HG02610 (cell line): ENCODE measurements at regions not wholly inside any gene's neighbourhood (a gene's known extent, or its start where the extent isn't known, plus 50 kb on each side); places are given as distances from the start of the nearest gene placed in this dataset.
A peak's percentile ranks its signal among the peaks of the same experiment; 100 is the strongest.

Experiments used
- ATAC-seq: cut with Tn5 transposase; IDR thresholded peaks from one replicate; pipeline ENCODE4 v1.9.1; 2021; ENCODE audit warnings: mild to moderate bottlenecking, moderate library complexity; ENCODE audit not compliant: unreplicated experiment

DNA sequence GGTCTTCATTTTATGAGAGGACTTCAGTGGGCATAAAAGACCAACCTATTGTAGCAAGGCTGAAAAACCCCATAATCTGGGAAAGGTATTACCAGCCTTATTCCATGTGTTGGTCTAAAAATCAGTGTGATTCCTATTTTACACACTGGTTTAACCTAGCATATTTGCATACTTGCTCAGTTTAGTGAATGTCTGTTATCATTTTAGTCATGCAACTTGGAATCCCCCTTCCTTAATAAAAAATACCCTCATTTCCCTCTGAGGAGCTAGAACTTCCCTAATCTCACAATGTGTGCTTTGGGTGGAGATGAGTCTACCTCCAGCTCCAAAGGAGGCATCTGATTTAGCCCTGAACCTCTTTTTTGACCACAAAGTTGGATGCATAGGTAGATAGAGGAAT is 312.8 kb upstream of the SORCS1 start:
- peak; percentile 87 for ATAC-seq

- no peak for ATAC-seq
Measured at GRCh38 chr10:107476408-107476807, 311.9 kb upstream of the SORCS1 start.

DNA sequence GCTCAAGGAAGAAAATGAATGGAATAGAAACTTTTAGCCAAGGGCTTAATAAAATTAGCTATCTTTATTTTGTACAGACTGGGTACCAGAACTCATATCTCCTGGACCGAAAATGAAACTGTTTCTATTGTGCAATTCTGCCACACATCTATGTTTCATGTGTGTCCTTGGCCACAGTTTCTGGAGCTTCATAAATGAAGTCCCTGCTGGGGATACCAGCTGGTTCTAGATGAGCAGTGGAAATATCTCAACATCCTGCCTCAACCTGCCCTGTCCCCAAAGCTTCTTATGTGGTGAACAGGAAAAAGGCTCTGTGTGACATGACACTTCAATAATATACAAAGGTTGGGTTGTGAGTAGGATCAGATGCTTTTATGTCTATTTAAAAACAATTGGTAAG is 310.1 kb upstream of the SORCS1 start:
- peak; percentile 23 for ATAC-seq

DNA sequence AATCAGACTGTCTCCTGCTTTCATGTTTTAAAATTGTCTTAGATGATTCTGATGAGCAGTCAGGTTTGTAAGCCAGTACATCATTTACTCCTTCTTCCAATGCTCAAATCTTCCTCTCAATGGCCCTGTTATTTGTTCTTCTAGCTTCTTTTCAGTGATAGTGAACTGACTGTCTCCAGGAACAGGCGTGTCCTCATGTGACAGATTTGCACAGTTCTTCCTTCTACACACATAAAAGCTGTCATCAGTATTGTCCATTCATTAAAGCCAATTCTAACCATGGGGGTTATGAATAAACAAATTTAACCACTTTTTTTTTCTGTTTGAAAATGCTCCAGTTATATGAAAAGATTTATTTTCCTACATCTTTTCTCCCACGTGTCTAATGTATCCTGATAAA is 308.7 kb upstream of the SORCS1 start:
- no peak for ATAC-seq

DNA sequence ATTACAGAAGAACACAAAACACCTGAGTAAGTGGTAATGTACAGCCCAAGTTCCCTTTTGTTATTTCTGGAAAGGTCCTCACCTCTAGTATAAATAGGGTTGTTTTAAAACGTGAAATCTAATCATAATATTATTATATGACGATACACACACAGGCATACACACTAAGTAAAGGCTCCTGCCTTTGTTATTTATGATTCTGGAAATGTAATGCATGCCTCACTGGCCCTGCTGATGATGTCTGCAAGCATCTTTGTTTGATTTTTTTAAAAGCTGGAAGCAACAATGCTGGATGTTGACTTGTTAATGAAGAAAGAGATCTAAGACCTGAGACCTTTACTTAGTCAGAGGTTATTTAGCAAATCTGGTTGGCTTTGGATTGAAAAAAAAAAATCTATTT is 307.4 kb upstream of the SORCS1 start:
- no peak for ATAC-seq

GRCh38 chr10:107453561-107453960 is 289.1 kb upstream of the SORCS1 start:
- no peak for ATAC-seq

DNA sequence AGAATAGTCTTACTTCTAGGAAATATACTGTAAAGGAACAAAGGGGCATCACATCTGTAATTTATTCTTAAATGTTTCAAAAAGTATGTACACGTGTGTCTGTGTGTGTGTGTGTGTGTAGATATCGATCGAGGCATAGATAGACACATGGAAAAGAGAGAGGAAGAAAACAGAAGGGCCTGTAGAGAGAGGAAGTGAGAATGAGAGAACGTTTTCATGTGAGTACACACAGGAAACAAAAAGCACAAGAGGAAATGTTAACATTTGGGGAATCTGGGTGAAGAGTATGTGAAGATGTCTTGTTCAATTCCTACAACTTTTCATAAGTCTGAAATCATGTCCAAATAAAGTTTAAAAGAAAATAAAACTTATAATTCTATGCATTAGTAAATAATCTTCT is 286.5 kb upstream of the SORCS1 start:
- no peak for ATAC-seq

- ATAC-seq = no peak
Measured at GRCh38 chr10:107450056-107450455, 285.6 kb upstream of the SORCS1 start.

DNA sequence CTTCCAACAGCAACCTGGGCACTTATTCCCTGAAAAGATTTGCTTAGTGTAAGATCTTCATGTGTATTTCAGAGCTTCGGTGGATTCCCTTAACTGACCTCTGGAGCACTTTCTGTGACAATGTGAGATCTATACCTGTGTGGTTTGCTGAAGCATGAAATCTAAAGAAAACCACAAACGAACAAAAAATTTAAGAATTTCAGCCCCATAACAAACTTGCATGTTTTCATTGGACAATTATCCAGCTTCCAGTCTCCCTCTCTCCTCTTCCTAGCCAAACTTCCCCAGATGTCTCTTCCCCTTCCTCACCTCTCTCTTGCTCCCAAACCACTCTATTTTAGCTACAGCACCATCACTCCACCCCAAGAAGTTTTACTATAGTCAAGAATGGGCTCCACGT is 279.9 kb upstream of the SORCS1 start:
- no peak for ATAC-seq

DNA sequence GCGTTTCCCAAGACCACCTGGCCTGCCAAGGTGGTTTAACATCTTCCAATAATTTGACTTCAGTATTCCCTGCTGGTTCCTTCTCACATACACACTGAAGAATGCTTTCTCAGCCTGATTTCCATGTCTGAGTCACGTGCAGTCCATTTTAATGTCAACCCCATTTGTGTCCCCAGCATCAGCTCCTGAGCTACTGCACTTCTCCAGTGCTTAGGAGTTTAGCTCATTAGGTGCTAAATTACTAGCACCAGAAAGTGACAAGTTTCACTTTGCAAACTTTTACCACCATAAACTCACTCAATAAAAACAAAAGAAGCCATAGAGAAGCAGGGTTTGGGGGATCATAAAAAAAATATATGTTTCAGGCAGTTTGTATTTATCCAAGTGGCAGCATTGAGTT is 279.3 kb upstream of the SORCS1 start:
- ATAC-seq = no peak

- no peak for ATAC-seq
Measured at GRCh38 chr10:107443326-107443725, 278.8 kb upstream of the SORCS1 start.

DNA sequence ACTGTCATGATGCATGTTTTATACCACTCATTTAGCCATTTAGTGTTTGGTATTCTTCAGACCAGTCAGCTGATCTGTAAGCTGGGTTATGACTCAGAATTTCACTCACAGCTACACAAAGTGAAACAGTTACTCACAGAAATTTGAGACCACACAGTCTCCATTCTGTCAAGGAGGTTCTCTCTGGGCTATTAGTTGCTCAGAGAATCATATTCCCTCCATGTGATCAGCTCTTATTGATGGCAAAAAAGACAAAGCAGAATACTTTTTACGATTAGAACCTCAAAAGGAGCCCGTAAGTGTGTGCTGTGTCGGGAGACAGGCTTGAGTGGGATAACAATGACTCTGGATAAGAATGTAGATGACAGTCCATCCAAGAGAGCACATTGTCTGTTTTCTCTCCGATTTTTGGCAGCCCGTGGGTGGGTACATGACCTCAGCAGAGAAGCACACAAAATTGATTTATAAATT is 277.6 kb upstream of the SORCS1 start:
- peak; percentile 99 for ATAC-seq

GRCh38 chr10:107440741-107441140 is 276.2 kb upstream of the SORCS1 start:
- ATAC-seq = no peak

DNA sequence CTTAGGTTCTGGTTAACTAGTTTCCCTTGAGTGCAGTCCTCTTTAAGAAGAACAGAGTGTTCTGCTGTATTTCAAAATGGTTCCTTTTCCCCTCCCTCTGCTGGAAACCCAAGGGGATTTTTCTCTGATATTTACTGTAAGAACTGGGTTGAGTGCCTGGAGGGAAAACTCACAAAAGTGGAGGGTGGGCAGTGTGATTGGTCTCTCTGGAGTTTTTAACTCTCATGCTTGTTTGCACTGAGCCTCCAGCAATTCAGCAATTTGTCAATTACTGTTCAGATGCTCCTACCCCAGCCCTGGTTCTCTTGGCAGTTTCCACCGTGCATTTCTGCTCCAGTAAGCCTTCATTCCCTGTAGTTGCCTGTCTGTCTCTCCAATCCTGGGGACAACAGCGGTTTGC is 273.4 kb upstream of the SORCS1 start:
- ATAC-seq = no peak

DNA sequence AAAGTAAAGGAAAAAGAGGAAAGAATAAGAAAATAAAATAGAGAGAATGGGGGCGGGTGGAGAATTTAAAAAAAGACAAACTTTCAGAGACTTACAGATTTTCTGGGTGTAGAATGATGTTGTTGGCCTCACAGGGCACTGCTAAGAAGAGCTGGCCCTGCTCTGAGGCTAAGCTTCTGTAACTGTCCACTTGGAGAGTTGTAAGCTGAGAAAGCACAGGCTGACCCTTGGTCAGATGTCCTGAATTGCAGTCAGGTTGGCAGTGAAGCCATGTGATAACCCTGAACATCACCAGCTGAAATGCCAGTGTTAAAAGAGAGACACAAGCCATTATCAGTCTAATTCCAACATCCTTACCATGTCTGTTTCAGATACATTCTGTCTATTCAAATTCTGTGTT is 272.1 kb upstream of the SORCS1 start:
- ATAC-seq = no peak

GRCh38 chr10:107434854-107435253 is 270.3 kb upstream of the SORCS1 start:
- peak; percentile 41 for ATAC-seq

DNA sequence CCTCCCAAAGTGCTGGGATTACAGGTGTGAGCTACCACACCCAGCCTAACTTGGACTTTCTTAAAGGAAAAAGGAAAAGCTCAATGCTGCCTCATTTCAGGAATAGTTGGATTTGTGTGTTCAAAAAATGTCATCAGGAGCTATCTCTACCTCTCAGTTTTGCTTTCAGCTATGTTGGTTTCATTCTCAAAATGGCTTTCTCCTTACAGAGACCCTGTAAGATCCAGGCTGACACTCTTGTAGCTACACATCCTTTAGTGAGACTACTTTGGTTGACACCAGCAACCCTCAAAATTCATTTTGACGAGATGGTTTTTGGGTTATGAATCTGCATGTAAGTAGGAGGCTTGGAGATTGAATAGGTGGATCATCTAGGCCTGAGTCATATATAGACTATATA is 269.7 kb upstream of the SORCS1 start:
- peak; percentile 39 for ATAC-seq

- no peak for ATAC-seq
Measured at GRCh38 chr10:107433605-107434004, 269.1 kb upstream of the SORCS1 start.

DNA sequence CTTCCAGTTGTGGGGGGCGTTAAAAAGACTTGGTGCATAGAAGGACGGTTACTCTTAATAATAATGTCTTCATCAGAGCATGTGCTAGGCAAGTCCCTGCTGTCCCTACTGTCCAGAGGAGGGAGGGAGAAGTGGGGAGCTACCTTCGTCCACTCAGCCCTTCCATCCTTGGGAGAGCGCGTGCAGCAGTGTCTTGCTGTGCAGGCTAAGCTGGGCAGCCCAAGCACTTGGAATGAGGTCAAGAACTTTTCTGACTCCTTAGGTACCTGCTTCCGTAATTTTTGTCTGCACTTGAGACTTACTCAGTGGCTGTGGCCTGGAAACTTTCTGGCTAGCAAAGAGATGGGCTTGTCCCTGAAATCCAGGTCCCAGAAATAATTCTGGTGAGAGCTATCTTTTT is 265.9 kb upstream of the SORCS1 start:
- no peak for ATAC-seq

GRCh38 chr10:107427016-107427415 is 262.5 kb upstream of the SORCS1 start:
- ATAC-seq = no peak

GRCh38 chr10:107425931-107426553 is 261.5 kb upstream of the SORCS1 start:
- peak; percentile 72 for ATAC-seq

GRCh38 chr10:107424628-107425027 is 260.1 kb upstream of the SORCS1 start:
- ATAC-seq = no peak

- ATAC-seq = no peak
Measured at GRCh38 chr10:107423903-107424302, 259.4 kb upstream of the SORCS1 start.
